MM.1S (cell line): ENCODE measurements at regions not wholly inside any gene's neighbourhood (a gene's known extent, or its start where the extent isn't known, plus 50 kb on each side); places are given as distances from the start of the nearest gene placed in this dataset.

ENCODE experiments used
- DNase-seq: peaks from one replicate; pipeline ENCODE4 v3.0.0-alpha.2; 2015
- H2AFZ ChIP-seq: fragments of 300-600 bp; sonication (generic); 2 replicates; pipeline ENCODE4 v1.6.0; 2016; ENCODE audit warnings: antibody characterized with exemption, low read length
- H3F3A ChIP-seq: fragments of 300-600 bp; sonication (generic); 2 replicates; pipeline ENCODE4 v1.6.1; 2016; ENCODE audit warnings: mild to moderate bottlenecking, antibody characterized with exemption, low read length, moderate library complexity, mixed read lengths; ENCODE audit not compliant: insufficient read depth
- H3K27ac ChIP-seq: fragments of 300-600 bp; sonication (generic); 2 replicates; pipeline ENCODE4 v1.5.1; 2016; ENCODE audit warnings: mild to moderate bottlenecking, low read length
- H3K27me3 ChIP-seq: fragments of 300-600 bp; sonication (generic); replicated peaks from 2 replicates; pipeline ENCODE4 v1.6.0; 2016; ENCODE audit warnings: low read length; ENCODE audit not compliant: insufficient read depth
- H3K36me3 ChIP-seq: fragments of 300-600 bp; sonication (generic); replicated peaks from 2 replicates; pipeline ENCODE4 v1.6.1; 2016; ENCODE audit warnings: mild to moderate bottlenecking, low read length, mixed read lengths; ENCODE audit not compliant: insufficient read depth
- H3K4me1 ChIP-seq: fragments of 300-600 bp; sonication (generic); 2 replicates; pipeline ENCODE4 v1.6.1; 2016; ENCODE audit warnings: low read length, mixed read lengths
- H3K4me2 ChIP-seq: fragments of 300-600 bp; sonication (generic); 2 replicates; pipeline ENCODE4 v1.6.0; 2016; ENCODE audit warnings: low read depth, low read length
- H3K4me3 ChIP-seq: fragments of 300-600 bp; sonication (generic); 2 replicates; pipeline ENCODE4 v1.5.1; 2016; ENCODE audit warnings: low read length, mixed read lengths
- H3K79me2 ChIP-seq: fragments of 300-600 bp; sonication (generic); 2 replicates; pipeline ENCODE4 v1.6.1; 2016; ENCODE audit warnings: mixed run types, low read length, mixed read lengths
- H3K9ac ChIP-seq: fragments of 300-600 bp; sonication (generic); 2 replicates; pipeline ENCODE4 v1.6.1; 2016; ENCODE audit warnings: low read length, mixed read lengths
- H3K9me2 ChIP-seq: fragments of 300-600 bp; sonication (generic); replicated peaks from 2 replicates; pipeline ENCODE4 v1.6.1; 2016; ENCODE audit warnings: mild to moderate bottlenecking, low read length, mixed read lengths; ENCODE audit not compliant: insufficient read depth
- H3K9me3 ChIP-seq: fragments of 300-600 bp; sonication (generic); replicated peaks from 2 replicates; pipeline ENCODE4 v1.6.1; 2016; ENCODE audit warnings: mild to moderate bottlenecking, low read length, mixed read lengths; ENCODE audit not compliant: insufficient read depth
- H4K20me1 ChIP-seq: fragments of 300-600 bp; sonication (generic); 2 replicates; pipeline ENCODE4 v1.6.1; 2016; ENCODE audit warnings: mild to moderate bottlenecking, low read length, moderate library complexity, mixed read lengths; ENCODE audit not compliant: insufficient read depth
- EZH2 ChIP-seq: fragments of 300-600 bp; sonication (generic); optimal IDR thresholded peaks from 2 replicates; pipeline ENCODE3; 2017; ENCODE audit warnings: low read depth, mild to moderate bottlenecking, antibody characterized with exemption, low read length, mixed read lengths
- EZH2phosphoT487 ChIP-seq: fragments of 300-600 bp; sonication (generic); IDR thresholded peaks from 2 replicates; pipeline ENCODE4 v1.6.1; 2018; ENCODE audit warnings: antibody characterized with exemption, low read length
- TF ChIP-seq, protein P1 (sequence below): fragments of 300-600 bp; sonication (generic); IDR thresholded peaks from 2 replicates; pipeline ENCODE4 v1.5.1; 2016; ENCODE audit warnings: antibody characterized with exemption, low read length, mixed read lengths

DNA sequence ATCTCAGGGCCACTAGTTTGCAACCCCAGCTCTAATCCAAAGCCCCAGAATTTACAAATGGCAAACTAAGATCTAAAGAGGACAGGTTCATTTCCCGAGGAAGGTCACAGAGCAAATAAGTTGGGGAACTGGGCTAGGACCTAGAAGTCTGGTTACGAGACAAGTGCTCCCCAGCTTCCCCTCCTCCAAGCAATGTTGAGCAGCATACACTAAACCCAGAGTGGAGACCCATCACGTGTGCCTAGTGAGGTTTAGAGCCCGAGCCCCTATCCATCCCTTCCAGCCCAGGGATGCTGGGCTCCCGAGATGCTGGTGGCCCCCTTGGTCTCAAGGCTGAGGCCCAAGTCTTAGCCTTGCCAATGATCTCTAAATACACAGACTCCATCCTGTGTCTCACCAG lies 209.5 kb upstream of the ZMIZ1 start:
- Histone ChIP-seq H3K27ac (no peak overlapping the region), H3K4me2 (no peak overlapping the region), H3K9ac (no peak overlapping the region), H2AFZ (no peak overlapping the region), H3K27me3 (no peaks in the 10 kb centered on the region), H3K36me3 (no peaks in the 10 kb centered on the region), H3K9me3 (no peaks in the 10 kb centered on the region), H3F3A (no peaks in the 10 kb centered on the region), H3K4me3 (no peak overlapping the region), H3K9me2 (no peaks in the 10 kb centered on the region), H3K79me2 (no peaks in the 10 kb centered on the region), H3K4me1 (no peaks in the 10 kb centered on the region), H4K20me1 (no peaks in the 10 kb centered on the region)
- no peak for TF ChIP-seq EZH2
- TF ChIP-seq, protein P1, sequence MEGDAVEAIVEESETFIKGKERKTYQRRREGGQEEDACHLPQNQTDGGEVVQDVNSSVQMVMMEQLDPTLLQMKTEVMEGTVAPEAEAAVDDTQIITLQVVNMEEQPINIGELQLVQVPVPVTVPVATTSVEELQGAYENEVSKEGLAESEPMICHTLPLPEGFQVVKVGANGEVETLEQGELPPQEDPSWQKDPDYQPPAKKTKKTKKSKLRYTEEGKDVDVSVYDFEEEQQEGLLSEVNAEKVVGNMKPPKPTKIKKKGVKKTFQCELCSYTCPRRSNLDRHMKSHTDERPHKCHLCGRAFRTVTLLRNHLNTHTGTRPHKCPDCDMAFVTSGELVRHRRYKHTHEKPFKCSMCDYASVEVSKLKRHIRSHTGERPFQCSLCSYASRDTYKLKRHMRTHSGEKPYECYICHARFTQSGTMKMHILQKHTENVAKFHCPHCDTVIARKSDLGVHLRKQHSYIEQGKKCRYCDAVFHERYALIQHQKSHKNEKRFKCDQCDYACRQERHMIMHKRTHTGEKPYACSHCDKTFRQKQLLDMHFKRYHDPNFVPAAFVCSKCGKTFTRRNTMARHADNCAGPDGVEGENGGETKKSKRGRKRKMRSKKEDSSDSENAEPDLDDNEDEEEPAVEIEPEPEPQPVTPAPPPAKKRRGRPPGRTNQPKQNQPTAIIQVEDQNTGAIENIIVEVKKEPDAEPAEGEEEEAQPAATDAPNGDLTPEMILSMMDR, result no peak
- DNase-seq, result no peak

DNA sequence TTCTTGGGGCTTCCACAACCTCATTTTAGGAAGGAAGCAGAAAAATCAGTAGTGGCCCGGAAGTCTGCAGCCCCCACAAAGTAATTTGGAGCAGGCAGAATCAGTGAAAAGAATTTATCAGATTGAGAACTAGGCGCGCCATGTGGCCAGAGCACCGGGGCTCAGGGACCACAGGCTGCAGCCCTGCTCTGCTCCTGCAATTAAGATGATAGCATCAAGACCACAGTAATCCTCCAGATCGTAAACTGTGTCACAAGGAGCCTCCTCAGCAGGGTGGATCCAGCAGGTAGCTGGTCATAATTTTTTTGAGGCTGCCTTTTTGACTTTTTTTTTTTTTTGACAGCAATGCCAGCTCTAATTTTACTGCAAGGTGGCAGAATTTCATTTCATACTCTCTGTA lies 209.0 kb upstream of the ZMIZ1 start:
- H3K36me3 ChIP-seq, result no peaks in the 10 kb centered on the region
- no peaks in the 10 kb centered on the region for H3F3A ChIP-seq
- H3K79me2 ChIP-seq, result no peaks in the 10 kb centered on the region
- no peak for DNase-seq
- no peaks in the 10 kb centered on the region for H3K4me1 ChIP-seq
- TF ChIP-seq EZH2phosphoT487 (no peak), EZH2 (no peak)
- TF ChIP-seq, protein P1, result no peak
- H4K20me1 ChIP-seq, result no peaks in the 10 kb centered on the region
- H3K9ac ChIP-seq, result no peak overlapping the region
- H3K9me3 ChIP-seq, result no peaks in the 10 kb centered on the region
- H3K4me3 ChIP-seq, result no peak overlapping the region
- no peak overlapping the region for H3K27ac ChIP-seq
- H3K27me3 ChIP-seq, result no peaks in the 10 kb centered on the region
- H3K9me2 ChIP-seq, result no peaks in the 10 kb centered on the region
- H2AFZ ChIP-seq, result no peak overlapping the region
- H3K4me2 ChIP-seq, result no peak overlapping the region

DNA sequence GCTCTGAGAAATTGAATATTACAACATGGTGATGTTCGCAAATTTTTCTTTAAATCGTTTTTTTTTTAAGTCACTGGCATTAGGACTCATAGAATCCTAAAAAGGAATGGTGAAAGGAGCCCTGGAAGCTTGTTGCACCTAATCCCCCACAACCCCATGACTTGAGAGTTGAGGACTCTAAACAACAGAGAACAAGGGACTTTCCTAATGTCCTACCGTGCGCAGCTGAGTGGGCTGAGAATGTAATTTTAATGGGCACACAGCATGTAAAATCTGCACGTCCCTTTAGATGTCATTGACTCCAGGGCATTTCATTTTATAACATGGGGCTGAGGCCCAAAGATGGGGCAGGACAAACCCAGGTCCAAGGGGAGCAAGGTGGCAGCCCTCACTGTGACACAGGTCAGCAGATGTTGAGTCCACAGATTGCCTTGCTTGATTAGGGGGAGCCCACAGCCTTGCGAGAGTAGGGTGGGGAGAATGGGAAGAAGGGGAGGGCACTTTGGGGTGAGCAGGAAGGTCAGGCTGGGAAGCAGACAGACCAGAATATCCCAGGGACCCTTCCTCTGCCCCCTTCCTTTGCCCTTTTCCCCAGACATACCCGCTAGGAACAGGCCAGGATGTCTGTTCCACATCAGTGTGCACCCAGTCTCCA lies 208.4 kb upstream of the ZMIZ1 start:
- Histone ChIP-seq H3K4me1 (no peaks in the 10 kb centered on the region), H2AFZ (no peak overlapping the region), H3K4me3 (no peak overlapping the region), H3K4me2 (no peak overlapping the region), H3K27me3 (no peaks in the 10 kb centered on the region), H3K9me3 (no peaks in the 10 kb centered on the region), H4K20me1 (no peaks in the 10 kb centered on the region), H3K9ac (no peak overlapping the region), H3F3A (no peaks in the 10 kb centered on the region), H3K9me2 (no peaks in the 10 kb centered on the region), H3K79me2 (no peaks in the 10 kb centered on the region), H3K27ac (no peak overlapping the region), H3K36me3 (no peaks in the 10 kb centered on the region)
- no peak for DNase-seq
- TF ChIP-seq, protein P1, result no peak
